HG02763 (cell line): ENCODE measurements at regions not wholly inside any gene's neighbourhood (a gene's known extent, or its start where the extent isn't known, plus 50 kb on each side); places are given as distances from the start of the nearest gene placed in this dataset.

Experiments used
- ATAC-seq: cut with Tn5 transposase; IDR thresholded peaks from one replicate; pipeline ENCODE4 v1.9.1; 2021; ENCODE audit warnings: mild to moderate bottlenecking, moderate library complexity; ENCODE audit not compliant: unreplicated experiment

DNA sequence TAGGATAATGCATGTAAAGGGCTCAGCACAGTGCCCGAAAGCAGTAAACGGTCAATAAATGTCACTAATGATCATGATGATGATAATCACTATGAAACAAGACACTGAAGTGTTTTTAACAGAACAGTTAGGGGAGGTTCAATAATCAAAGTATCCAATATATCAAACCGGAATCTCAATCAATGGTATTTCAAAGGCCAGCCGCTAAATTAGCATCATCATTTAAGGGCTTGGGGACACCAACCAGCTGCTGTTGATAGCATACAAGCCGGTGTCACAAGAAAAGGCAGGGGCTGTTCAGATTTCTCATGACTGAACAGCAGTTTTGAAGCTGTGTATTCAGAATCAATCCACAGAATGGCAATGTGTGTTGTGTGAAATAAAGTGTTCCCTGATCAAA is 316.0 kb upstream of the NPVF start:
- ATAC-seq, result no peak

DNA sequence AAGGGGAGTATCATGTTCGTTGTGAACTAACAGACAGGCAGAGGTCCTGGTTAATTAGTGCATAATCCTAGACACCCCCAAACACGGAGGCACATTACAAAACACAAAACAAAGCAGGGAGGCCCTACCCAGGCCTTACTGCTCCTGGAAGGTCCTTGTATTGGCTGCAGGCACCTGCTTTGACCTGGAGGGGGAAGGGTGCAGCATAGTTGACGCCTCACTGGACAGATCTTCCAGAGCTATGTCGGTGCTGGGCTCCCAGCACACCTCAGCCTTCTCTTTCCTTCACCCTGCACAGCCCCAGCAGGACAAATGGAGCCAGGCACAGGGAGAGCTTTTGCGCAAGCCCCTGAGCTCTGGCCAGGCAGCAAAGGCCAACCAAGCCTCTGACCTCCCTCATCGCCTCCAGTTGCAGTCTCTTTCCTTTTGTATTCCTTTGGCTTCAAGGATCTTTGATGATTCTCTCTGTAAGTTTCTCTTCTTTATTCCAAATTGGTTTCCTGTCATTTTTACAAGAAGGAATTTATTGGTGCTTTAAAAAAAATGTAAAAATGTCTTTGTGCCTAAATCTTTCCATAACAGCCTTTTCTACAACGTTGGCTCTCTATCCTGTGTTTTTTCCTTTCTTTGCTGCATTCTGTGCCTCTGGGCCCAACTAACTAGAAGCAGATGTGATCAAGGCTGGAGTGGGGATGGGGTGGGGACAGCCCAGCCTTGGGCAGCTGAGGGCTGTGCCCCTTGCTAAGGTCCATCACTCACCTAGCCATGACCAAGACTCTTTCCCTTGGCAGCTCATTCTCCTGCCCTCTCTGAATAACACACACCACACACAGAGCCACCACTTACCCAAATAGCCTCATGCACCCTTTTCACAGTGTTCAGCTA is 317.1 kb upstream of the NPVF start:
- no peak for ATAC-seq

GRCh38 chr7:25546306-25546705 is 318.0 kb upstream of the NPVF start:
- ATAC-seq, result no peak

DNA sequence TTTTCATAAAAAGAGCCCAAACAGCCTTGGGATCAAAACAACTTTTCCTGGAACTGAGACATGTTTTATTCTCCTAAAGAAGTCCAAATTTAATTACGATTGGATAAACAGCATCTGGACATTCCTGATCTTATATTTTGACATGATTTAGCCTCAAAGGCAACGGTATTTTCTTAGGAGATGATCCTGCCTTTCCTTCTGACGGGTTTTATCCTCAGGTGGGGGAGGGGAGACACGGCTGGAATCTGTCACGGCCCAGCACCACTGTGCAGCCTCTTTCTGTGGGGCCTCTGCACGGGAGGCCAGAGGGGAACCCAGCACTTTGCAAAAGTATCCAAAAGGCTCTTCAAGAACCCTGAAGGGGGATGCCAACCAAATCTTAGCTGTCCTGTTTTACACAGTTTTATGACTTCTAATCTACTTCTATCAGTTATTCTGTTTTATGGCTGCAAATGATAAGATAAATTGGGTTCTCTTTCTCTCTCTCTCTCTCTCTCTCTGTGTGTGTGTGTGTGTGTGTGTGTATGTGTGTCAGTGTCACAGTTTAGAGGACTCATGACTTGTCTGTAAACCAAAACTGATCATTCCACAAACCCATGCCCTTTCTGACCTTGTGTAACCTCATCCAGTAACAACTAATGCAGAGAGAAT is 321.1 kb upstream of the NPVF start:
- no peak for ATAC-seq

GRCh38 chr7:25550149-25550548 is 321.9 kb upstream of the NPVF start:
- no peak for ATAC-seq

DNA sequence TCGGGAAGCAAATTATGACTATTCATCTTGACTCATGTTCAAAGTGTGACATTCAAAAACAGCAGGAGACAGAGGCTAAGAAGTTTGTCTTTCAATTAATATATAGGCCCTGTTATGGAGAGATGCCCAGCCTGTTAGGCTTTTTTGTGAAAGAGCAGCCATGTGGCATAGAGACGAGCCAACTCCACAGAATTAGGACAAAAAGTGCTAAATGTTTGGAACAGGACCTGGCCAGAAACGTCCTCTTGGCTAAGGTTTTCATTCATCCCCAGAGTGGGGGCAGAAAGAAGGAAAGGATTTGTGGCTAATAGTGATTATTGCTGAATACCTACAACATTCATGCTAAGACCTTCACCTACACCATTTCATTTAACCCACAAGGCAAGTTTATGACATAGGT is 324.7 kb upstream of the NPVF start:
- no peak for ATAC-seq

GRCh38 chr7:25553580-25554291 is 325.4 kb upstream of the NPVF start:
- no peak for ATAC-seq

DNA sequence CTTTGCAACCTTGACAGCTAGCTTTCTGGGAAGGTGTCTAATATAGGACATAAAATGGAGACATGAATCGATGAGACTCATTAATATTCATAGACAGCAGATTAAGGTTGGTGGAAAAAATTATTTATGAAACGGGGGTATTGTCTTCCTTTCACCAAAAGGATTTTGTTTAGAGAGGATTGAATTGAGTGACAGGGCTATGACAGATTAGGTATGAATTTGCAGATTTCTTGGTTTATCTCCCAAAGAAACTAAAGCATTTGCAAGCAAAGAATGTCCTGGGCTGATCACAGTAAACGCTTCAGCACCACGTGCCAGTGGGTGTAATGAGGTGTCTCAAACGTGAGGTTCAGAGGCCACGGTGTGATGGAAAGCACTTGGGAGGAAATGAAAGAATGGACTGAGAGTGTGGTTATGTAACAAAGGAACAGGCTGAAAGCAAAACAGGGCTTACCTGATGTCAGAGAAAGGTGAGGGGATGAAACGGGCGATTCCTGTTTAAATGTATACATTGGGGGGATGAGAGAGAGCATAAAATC is 329.2 kb upstream of the NPVF start:
- ATAC-seq, result no peak

DNA sequence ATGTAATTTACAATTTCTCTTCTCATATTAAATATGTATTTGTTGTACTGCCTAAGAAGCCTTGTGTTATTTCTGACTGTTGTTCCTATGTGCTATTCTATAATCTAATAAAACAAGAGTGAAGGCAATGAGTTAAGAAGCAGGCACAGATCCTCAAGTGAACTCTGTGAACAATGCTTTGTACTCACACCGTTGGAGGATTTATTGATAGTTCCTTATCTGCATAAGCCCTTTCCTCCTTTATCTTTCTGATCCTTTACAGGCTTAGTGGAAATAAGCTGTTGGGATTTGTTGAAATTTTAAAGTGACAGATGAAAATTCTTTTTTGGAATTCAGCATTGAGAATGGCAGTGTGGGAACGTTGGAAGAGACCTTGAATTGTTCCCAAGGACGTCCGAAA is 329.6 kb upstream of the NPVF start:
- no peak for ATAC-seq

DNA sequence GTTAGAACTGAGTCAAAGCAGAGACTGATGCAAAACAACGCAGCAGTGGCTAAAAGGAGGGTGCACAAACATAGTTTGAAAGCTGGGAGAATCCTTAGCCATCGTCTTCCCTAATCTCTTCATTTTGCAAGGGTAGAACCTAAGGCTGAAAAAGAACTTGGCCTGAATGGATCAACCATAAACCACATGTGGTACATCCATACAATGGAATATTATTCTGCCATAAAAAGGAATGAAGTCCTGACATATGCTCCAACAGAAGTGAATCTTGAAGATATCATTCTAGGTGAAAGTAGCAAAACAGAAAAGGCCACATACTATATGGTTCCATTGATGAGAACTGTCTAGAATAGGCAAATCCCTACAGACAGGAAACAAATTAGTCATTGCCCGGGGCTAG is 330.3 kb upstream of the NPVF start:
- ATAC-seq, result no peak

DNA sequence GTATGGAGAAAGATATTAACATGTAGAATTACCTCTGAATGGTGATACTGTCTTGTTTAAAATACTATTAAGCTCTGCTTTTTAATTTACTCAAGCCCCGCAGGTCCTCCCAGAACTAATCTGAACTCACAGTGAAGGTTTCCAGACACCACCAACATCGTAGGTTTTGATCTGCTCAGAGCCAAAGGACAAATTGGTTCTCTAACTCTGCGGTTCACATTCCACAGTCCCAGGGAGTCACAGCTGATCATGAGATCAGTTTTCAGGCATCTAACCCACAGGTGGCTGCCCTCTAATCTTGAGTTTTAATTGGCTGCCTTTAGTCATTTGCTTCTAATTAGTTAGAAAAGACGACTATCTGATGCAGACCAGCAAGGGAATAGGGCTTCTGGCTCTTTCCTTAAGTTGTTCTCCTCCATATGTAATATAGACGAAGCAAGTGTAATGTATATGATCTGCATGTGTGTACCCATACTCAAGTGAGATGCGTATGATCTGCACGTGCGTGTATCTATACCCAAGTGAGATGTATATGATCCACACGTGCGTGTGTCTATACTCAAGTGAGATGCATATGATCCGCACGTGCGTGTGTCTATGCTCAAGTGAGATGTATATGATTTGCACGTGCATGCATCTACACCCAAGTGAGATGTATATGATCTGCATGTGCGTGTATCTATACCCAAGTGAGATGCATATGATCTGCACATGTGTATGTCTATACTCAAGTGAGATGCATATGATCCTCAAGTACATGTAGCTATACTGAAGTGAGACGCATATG is 331.5 kb upstream of the NPVF start:
- no peak for ATAC-seq

DNA sequence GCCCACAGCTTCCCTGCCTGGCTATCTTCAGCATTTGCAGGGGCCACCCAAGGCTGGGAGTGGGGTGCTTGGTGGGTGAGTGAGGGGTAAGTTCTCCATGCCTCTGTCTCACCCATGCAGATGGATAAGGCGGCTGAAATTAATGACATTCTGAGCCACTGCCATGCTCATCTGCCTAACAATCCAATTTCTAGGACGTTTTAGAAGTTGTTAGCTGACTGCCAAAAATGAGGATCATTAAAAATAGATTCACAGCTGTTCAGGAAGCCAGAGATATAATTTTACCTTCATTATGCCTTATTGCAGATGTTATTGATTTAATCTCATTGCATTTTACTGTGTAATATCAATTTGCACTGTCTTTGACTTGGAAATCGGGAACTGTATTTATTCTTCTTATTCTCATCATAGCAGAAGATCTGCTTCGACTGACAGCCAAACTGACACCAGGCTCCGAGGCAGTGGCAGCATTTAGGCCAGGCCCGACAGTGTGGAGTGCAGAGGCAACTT is 334.4 kb upstream of the NPVF start:
- ATAC-seq, result no peak

DNA sequence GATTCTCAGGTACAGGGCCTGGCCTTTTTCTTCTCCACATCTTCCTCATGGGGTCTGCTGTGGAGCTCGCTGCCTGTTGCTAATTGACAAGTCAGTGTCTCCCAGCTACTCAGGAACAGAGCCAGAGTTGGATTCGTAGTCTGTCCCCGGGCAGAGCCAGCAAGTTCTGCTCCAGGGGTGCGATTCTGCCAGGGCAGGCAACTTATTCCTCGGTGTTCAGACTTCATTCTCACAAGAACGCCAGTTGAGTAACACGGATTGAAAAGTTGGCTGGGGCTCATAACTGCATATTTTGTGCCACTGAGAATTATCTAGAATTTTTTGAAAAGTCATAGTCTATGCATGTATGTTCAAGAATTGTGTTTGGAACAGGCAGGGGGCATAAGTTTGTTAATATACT is 336.7 kb upstream of the NPVF start:
- no peak for ATAC-seq

GRCh38 chr7:25565949-25566348 is 337.7 kb upstream of the NPVF start:
- ATAC-seq, result no peak

DNA sequence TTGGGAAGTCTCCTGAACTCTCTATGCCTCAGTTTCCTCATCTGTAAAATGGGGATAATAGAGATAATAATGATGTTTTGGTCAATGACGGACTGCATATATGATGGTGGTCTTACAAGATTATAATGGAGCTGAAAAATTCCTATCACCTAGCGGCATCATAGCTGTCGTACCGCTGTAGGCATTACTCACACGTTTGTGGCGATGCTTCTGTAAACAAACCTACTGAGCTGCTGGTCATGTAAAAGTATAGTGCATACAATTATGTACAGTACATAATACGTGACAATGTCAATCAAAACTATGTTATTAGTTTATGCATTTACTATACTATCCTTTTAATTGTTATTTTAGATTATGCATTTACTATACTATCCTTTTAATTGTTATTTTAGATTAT is 339.1 kb upstream of the NPVF start:
- ATAC-seq, result no peak

DNA sequence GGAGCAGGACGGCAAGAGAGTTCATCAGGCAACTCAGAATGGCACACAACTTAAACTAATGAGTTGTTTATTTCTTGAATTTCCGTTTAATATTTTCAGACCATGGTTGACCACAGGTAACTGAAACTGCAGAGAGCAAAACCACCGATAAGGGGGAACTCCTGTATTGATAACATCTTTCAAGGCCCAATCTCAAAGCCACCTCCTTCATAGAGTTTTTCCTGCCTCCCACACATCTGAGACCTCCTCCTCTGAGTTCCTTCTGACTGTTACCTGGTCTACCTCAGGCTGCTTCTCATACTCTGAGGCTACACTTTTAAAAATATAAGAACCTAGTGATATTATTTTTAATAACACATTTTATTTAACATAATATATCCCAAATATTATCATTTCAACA is 341.5 kb upstream of the NPVF start:
- no peak for ATAC-seq

DNA sequence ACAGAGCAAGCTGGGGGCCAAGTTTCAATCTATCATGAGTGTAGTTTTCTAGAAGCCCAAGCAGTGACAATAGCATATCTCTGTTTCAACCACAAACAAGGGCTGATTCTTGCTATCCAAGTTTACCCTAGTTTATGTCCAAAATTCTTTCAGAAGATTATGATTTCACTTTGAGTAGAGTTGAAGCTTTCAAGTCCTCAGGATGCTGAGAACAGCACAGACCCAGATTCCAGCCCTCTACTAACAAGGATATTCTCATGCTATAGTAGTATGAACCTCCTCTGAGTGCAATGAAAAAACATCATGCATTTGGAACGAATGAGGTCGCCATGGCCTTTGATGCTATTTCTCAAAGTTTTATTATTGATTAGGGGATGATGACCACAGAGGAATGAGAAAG is 344.1 kb upstream of the NPVF start:
- ATAC-seq, result no peak

DNA sequence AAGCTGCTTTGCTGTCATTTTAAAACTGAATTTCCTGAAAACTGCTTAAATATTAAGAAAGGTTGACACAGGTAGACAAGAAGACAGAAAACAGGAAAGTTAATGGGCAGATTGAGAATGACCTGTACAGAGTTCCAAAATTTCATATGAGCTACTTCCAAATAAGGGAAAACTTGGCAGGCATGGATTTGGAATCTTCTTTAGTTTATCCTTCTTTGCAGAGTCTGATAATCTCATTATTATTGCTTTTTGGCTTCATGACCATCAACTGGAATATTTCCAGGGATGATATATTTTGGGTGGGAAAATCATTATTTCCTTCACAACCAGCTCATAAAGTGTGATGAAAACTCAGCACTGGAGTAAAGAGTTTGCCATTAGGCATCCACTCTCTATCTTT is 346.5 kb upstream of the NPVF start:
- ATAC-seq, result no peak

- no peak for ATAC-seq
Measured at GRCh38 chr7:25575634-25576033, 347.3 kb upstream of the NPVF start.

- no peak for ATAC-seq
Measured at GRCh38 chr7:25578991-25579777, 350.9 kb upstream of the NPVF start.
